Type B pancreatic cell (in vitro differentiated cells): ENCODE measurements at regions not wholly inside any gene's neighbourhood (a gene's known extent, or its start where the extent isn't known, plus 50 kb on each side); places are given as distances from the start of the nearest gene placed in this dataset.

Experiments
- DNase-seq: peaks from one replicate; pipeline ENCODE4 v3.0.0; 2021; ENCODE audit warnings: mixed read lengths; ENCODE audit not compliant: unreplicated experiment; ENCODE audit errors: extremely low spot score
- H3K27ac Mint-ChIP-seq: 2 replicates; pipeline ENCODE4 v1.8.0; 2021; ENCODE audit warnings: mild to moderate bottlenecking, mixed read lengths
- H3K27me3 Mint-ChIP-seq: 2 replicates; pipeline ENCODE4 v1.8.0; 2021; ENCODE audit warnings: mixed read lengths
- H3K36me3 Mint-ChIP-seq: 2 replicates; pipeline ENCODE4 v1.8.0; 2021; ENCODE audit warnings: mixed read lengths
- H3K4me1 Mint-ChIP-seq: one replicate; pipeline ENCODE4 v1.8.0; 2021; ENCODE audit warnings: mixed read lengths; ENCODE audit not compliant: unreplicated experiment
- H3K4me3 Mint-ChIP-seq: 2 replicates; pipeline ENCODE4 v1.8.0; 2021; ENCODE audit warnings: mild to moderate bottlenecking, mixed read lengths
- H3K9me3 Mint-ChIP-seq: 2 replicates; pipeline ENCODE4 v1.8.0; 2021; ENCODE audit warnings: mixed read lengths
- CTCF ChIP-seq: fragments of 200-600 bp; sonication (generic); conservative IDR thresholded peaks from 2 replicates; pipeline ENCODE4 v1.5.0; 2021; ENCODE audit warnings: antibody characterized with exemption, mild to moderate bottlenecking

GRCh38 chr13:50125554-50126262 lies 110.5 kb downstream of the KCNRG start:
- peak overlapping the region; percentile 90 for H3K27ac Mint-ChIP-seq
- peaks cover 52% of the 10 kb centered on the region for H3K27me3 Mint-ChIP-seq
- no peak for TF ChIP-seq CTCF
- no peaks in the 10 kb centered on the region for H3K9me3 Mint-ChIP-seq
- DNase-seq: peak; percentile 85
- H3K4me1 Mint-ChIP-seq: peaks cover 36% of the 10 kb centered on the region
- peaks cover 9% of the 10 kb centered on the region for H3K36me3 Mint-ChIP-seq
- peak overlapping the region; percentile 89 for H3K4me3 Mint-ChIP-seq

DNA sequence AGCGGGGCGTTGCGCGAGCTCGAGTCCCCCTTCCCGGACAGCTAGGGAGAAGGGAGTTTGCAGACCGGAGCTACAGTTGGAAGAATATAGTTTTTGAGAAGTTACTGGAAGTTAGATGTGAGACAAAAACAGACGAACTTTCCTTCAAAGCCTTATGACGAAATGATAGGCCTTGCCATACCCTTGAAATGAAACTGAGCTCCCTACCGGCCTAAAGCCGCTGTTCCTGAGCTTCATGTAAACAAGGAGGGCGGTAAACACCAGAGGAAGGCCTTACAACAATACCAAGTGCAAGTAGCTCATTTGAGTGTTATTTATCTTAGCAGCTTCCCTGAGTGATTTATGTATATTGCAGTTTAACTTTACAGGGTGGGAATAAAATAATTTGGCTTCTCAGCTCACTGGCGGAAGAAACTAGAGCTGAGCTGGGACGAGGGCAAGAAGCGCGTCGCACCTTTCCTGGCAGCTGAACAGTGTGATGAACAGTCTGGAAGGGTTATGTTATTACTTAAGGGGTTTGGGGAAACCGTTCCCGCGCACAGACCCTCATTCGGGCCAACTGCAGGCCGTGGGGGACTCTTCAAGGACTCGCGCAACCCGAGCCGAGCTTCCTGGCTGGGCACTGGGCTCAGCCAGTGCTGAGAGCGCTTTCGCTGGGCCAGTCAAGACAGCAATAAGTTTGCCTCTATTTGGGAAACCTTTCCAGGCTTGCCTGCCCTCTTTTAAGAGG lies 111.2 kb downstream of the KCNRG start:
- peaks cover 59% of the 10 kb centered on the region for H3K27me3 Mint-ChIP-seq
- H3K4me1 Mint-ChIP-seq: peaks cover 43% of the 10 kb centered on the region
- no peak for DNase-seq
- no peaks in the 10 kb centered on the region for H3K9me3 Mint-ChIP-seq
- H3K36me3 Mint-ChIP-seq: peaks cover 9% of the 10 kb centered on the region
- H3K27ac Mint-ChIP-seq: peak overlapping the region; percentile 90
- TF ChIP-seq CTCF: peak; percentile 26
- H3K4me3 Mint-ChIP-seq: peak overlapping the region; percentile 85

- Mint-ChIP-seq H3K4me1 (peaks cover 41% of the 10 kb centered on the region), H3K27ac (peak overlapping the region; percentile 90), H3K36me3 (peaks cover 6% of the 10 kb centered on the region), H3K9me3 (no peaks in the 10 kb centered on the region), H3K4me3 (peak overlapping the region; percentile 85), H3K27me3 (peaks cover 65% of the 10 kb centered on the region)
- DNase-seq: peak; percentile 74
- peak; percentile 16 for TF ChIP-seq CTCF
Measured at GRCh38 chr13:50126993-50127725, 111.9 kb downstream of the KCNRG start.

- DNase-seq: no peak
- Mint-ChIP-seq H3K27me3 (peaks cover 67% of the 10 kb centered on the region), H3K4me3 (peak overlapping the region; percentile 85), H3K4me1 (peaks cover 40% of the 10 kb centered on the region), H3K27ac (peak overlapping the region; percentile 90), H3K9me3 (no peaks in the 10 kb centered on the region), H3K36me3 (no peaks in the 10 kb centered on the region)
- TF ChIP-seq CTCF: no peak
Measured at GRCh38 chr13:50127726-50128291, 112.6 kb downstream of the KCNRG start.

DNA sequence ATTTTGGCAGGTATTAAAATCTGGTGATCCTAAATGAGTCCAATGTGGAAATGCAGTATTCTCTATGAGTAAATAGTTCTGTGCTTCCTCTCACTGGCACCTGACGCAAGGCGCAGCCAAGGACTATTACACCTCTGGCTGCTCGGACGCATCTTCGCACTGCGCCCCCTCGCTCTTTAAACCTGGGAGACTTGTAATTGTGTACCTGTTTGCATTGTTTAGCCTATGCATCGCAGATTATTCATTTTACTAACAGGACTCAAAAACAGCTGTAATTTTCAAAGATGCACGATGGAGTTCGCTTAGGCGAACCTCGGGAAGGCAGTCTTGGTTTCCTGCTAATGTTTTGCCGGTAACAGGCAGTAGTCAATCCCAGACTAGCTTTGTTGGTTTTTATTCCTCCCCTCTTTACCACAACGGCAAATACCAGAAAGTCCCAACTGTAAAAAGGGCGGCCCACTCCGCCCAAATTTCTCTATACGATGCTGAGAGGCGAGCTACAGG lies 113.2 kb downstream of the KCNRG start:
- Mint-ChIP-seq H3K36me3 (no peaks in the 10 kb centered on the region), H3K27me3 (peaks cover 72% of the 10 kb centered on the region), H3K9me3 (no peaks in the 10 kb centered on the region), H3K27ac (peak overlapping the region; percentile 90), H3K4me3 (peak overlapping the region; percentile 85), H3K4me1 (peaks cover 38% of the 10 kb centered on the region)
- no peak for TF ChIP-seq CTCF
- DNase-seq: no peak
